Coronary artery (tissue), 2 donors: ENCODE measurements at regions not wholly inside any gene's neighbourhood (a gene's known extent, or its start where the extent isn't known, plus 50 kb on each side); places are given as distances from the start of the nearest gene placed in this dataset.
A peak's percentile ranks its signal among the peaks of the same experiment; 100 is the strongest.

Source experiments
- DNase-seq: peaks from one replicate; pipeline ENCODE4 v3.0.0-alpha.2; 2017; ENCODE audit warnings: low spot score
- H3K27ac ChIP-seq, 2 donors: fragments of 200-600 bp; sonication (generic); one replicate each; pipeline ENCODE4 v1.5.1; 2016 to 2019
- H3K4me3 ChIP-seq: fragments of 200-600 bp; sonication (generic); 2 replicates; pipeline ENCODE4 v1.5.1; 2016; ENCODE audit warnings: mild to moderate bottlenecking, moderate library complexity
- CTCF ChIP-seq: fragments of 200-600 bp; sonication (generic); IDR thresholded peaks from one replicate; pipeline ENCODE4 v1.5.1; 2019; ENCODE audit warnings: antibody characterized with exemption

DNA sequence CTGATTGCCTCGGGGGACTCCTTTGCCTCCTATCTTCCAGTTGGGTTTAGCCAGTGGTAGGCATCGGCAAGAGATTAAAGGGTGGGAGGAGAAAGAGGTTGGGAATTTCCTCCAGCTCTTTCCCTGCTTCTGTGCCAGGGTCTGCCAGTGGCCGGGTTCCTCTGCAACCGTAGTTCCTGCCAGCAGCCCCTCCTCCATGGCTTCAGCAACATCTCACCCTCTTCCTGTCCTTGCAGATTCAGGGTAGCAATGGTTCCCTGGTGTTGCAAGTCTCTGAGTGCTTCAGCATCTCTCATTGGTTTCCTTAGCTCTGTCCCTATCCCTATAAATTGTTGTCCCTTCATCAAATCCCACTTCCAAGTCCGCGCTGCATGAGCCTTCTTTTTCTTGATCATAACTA, 223.1 kb upstream of the JUN start:
- peak; percentile 54 for DNase-seq
- H3K4me3 ChIP-seq, result no peak overlapping the region
- no peak overlapping the region for H3K27ac ChIP-seq
- TF ChIP-seq CTCF, result no peak

DNA sequence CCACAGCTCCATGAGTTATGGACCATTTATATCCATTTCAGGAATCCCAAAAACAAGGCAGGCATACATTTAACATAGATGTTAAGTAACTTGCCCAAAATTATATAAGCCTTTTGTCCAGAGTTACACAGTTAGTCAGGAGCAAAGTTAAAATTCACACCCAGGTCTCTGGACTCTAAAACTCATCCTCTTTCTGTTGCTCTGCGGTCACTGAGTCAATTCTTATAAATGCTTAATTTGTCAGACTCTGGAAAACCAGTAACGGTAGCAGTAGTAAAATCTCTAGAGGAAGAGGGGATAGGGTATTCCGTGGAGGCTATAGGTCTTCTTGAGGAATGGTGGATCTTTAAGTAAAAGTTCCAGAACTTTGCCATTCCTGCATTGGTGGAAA, 223.6 kb upstream of the JUN start:
- Histone ChIP-seq H3K27ac (peak overlapping the region in 1 of 2 donors; percentile 5), H3K4me3 (no peak overlapping the region)
- DNase-seq, result no peak
- TF ChIP-seq CTCF, result no peak

DNA sequence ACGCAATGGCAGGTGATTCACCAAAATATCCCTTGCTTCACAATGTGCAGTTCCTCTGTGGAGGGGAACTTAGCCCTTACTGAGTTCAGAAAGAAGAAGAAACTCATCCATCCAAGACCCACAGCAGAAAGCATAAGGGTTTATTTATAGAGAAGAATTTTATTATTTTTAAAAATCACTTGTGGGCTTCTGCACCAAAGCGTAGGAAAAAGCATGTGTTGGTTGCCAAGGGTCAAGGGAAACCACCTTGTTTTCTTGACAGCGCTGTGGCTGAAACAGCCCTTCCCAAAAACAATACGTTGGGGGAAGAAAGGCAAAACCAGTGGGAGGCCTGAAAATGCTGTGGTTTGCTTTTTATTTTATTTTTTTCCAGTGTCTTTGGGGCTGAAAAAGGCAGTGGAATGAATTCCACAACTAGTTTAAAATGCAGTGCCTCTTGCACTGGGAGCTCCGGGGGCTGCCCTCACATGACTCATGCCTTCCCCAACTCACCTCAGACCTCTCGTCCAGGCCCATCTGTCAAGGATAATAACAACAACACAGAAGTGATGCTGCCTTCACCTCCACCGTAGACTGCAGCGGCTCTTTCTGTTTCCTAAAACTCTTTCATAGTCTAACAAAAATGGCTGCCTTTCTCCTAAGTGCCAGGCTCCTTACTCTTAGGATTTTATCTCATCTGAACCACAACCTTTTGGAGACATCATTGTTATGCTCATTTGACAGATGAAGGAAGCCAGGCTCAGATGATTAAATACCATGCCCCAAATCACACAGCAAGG, 224.2 kb upstream of the JUN start:
- Histone ChIP-seq H3K27ac (peak overlapping the region; percentile 5 to 24), H3K4me3 (no peak overlapping the region)
- TF ChIP-seq CTCF, result no peak
- peak; percentile 43 for DNase-seq

- no peak for TF ChIP-seq CTCF
- H3K4me3 ChIP-seq, result no peak overlapping the region
- peak; percentile 70 for DNase-seq
- no peak overlapping the region for H3K27ac ChIP-seq
Observed at GRCh38 chr1:59008599-59009347, 224.9 kb upstream of the JUN start.

- Histone ChIP-seq H3K27ac (no peak overlapping the region), H3K4me3 (no peak overlapping the region)
- no peak for TF ChIP-seq CTCF
- DNase-seq, result peak; percentile 40
Observed at GRCh38 chr1:59011663-59012062, 227.8 kb upstream of the JUN start.

DNA sequence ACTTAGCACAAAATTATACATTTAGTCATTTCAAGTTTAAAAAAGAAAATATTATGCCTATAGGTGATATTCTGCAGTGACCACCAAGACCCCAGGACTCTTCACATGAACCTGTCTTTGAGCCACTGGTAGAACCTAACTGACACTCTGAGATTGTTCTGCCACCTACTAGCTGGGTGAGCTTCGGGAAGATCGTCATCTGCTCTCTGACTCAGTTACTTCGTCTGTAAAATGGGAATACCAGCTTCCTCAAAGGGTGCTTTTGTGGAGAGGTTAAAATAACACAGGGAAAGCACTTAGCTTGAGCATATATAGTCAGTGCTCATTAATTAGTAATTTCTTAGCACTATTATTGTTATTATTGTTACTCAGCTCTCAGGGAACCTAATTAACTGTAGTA, 228.5 kb upstream of the JUN start:
- H3K4me3 ChIP-seq, result no peak overlapping the region
- no peak for DNase-seq
- TF ChIP-seq CTCF, result no peak
- H3K27ac ChIP-seq, result peak overlapping the region in 1 of 2 donors; percentile 73
